ENCODE measurements at regions not wholly inside any gene's neighbourhood (a gene's known extent, or its start where the extent isn't known, plus 50 kb on each side); places are given as distances from the start of the nearest gene placed in this dataset.

DNA sequence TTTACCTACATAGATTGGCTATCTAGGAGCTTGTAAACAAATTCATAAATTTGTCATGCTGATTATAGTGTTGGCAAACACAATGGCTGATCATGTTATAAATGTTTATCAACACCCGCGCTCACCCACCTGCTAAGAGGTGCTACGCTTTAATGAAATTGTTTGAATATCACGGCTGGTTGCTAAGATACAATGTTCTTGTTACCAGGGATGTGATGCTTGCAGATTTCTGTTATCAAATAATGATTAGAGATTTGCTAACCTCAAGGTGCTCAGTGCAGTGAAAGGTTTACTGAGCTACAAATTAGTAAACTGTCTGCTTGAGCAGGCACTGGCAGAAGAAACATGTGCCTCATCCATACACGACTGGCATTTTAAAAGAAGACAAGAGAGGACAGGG is 160.0 kb upstream of the ZEB2 start:
- DNase-seq = no peak

DNA sequence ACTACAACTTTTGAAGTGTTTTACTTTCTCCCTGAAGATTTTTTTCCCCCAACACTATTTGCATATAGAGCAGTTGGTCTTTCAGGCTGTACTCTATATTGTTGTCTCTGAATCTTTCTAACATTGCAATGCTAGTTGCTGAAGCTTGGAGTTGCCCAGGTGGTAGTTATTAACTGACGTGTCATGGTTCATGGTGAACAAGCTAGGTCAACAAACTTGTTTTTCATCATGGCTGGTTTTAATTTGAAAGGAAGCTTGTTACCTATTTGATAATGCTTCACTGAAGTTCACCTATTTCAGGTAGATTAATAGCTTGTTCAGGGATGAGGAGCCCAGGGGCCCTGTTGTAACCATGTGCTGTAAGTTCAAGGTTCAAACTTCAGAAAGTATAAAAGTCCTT is 158.8 kb upstream of the ZEB2 start:
- no peak for DNase-seq

DNA sequence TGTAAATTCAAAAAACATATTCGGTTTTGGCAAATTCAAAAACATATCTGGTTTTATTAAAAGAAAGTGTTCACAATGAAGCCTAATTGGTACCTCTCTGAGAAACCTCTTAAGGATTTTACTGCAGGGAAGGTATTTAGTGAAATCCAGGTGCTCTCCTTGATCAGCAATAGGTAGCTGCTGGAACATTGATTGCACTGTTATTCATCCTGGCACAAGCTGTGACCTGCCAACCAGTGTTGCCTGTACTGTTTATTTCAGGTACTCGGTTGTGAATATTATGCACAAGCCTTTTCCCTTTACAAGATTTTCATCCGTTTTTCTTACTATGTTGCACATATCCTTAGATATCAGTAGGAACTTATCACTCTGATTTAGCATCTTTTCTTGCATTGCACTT is 155.8 kb upstream of the ZEB2 start:
- no peak for DNase-seq

DNA sequence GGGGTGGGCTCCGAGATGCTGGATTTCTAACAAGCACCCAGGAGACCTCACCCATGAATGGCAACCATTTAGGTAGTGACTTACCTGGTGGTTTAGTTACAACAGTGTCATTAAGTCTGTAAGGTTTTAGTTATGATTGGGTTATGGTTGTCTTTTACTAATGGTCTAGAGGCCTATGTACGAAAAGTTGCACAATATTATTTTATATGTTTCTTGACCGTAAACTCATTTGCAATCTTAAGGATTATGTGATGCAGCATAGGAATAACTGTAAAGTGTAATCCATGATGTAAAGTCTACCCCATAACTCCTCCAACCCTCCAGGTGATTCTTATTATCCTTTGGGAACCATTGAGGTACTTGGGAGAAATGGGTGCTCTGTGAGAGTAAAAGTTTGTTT is 155.4 kb upstream of the ZEB2 start:
- no peak for DNase-seq

DNA sequence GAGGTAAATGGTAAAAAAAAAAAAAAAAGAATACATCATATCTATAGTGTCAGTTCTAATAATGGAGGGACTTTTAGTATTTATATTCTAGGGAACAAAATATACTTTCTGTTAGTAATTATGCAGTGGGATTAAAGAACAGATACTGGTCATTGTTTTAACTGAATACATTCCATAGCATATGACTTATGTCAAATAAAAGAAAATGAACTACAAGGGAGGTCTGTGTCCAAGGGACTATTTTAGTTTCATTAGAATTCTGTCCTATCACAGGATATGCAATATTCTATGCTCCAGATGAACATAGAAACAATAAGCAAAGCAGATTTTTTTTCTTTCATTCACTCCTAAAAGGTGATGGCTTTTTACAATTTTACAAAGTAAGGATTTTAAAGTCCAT is 154.2 kb upstream of the ZEB2 start:
- no peak for DNase-seq

DNA sequence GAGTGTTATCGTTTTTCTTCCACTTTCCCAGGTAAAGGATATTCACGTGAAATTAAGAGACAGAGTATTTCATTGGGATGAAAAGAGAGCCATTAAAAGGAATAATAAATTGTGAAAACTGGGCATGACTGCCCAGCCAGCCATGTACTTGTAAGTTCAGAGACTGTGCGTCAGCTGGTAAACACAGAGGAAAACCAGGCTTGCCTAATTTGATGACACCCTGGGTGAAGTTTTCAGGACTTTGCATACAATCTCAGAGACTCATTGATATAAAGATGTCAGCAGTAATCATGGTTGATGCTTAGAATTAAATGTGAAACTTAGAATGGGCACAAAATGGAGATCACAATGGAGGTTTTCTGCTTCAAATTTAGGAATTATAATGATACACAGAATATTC is 153.5 kb upstream of the ZEB2 start:
- DNase-seq = no peak

DNA sequence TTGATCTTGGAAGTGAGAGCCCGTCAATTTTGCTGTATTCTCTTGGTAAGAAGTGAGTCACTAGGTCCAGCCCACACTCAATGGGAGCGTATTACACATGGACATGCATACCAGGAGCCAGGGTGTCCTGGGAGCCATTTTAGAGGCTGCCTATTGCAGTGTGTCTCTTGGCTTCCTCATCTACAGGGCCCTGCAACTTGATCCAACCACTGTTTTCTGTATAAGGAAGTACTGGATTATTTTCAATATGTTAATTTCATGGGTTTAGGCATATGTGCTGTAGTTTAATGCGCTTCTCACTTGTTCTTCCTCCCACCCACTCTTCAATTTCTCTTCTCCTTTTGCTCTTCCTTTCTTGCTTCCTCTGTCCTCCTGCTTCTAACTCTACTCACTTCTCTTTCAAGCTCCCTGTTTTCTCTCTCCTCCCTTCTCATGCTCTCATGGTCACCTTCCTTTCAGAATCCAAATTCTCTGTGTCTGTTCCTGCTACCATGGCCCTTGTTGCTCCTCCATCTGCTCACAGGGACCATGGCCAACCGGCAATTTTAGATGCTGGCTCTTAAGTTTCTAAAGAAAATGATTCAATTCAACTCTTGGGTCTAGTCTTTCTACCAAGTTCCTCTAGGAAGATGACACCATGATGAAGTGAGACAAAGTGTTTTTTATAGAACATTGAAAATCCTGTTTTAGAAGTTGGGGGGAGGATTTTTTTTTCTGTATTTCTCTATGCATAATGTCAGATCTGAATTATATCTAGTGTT is 152.0 kb upstream of the ZEB2 start:
- DNase-seq = no peak

DNA sequence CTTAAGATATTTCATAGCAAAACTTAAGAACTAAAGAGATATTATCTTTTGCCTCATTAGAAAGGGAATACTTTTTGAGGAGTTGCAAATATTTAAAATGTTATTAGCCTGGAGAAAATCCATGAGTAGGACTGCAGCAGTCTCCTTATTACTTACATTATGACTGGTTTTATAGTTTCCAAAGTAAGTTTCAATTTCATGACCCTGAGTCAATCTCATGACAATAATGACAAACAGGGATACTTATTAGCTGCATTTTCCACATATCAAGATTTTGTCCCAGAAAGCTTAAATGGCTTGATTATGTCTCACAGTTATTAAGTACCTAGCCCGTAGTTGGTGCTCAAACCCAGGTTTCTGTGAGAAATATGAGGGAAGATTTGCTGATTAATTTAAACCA is 150.8 kb upstream of the ZEB2 start:
- no peak for DNase-seq

DNA sequence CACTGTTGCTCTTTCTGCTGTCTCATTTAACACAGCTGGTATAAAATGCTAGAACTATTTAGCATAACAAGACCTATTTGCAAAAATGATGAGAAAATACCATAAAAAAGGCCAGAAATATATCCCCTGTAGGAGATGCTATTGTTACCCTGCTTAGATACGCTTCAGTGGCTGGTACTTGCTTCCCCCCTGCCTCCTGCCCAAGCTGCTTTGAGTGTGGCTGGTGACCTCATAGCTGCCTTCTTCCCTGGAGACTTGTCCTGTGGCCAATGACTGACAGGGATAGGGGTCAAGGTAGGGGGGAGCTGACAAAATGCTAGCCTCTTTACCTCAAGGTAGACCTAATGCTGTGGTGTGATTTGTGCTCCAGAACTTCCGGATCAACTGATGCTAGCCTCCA is 150.2 kb upstream of the ZEB2 start:
- DNase-seq = no peak

DNA sequence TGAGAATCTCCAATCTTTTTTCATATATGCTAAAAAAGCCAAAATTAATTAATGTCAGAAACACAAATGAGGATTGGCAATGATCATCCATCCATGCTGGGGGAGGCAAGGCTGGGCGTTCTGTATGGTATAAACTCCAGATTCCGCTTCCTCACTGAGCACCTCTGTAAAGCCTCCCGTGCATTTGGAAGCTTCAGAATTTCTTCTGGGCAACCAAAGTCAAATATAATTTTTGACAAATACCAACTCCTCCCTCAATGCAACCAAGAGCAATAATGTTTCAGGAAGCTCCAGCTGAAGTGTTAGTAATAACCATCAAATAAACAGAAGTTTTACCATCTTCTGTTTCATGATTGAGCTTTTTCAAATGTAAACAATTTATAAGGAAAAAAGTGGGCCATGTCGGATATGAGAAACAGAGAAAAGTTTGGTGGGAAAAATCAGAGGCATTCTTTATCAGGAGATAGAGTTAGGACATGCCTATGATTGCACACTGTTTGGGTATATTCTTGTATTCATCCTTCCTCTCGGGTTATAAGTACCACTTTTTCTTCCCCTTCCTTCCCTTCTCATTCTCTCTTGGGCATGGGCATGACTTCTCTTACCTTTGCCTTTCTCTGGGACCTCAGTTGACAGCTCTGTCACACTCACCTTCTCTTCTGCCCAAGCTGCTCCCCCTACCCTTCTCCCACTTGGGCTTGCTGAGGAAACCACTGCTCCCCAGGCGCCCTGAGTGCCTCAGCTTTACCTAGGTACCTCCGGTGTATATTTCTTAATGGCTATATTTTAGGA is 149.5 kb upstream of the ZEB2 start:
- no peak for DNase-seq

DNA sequence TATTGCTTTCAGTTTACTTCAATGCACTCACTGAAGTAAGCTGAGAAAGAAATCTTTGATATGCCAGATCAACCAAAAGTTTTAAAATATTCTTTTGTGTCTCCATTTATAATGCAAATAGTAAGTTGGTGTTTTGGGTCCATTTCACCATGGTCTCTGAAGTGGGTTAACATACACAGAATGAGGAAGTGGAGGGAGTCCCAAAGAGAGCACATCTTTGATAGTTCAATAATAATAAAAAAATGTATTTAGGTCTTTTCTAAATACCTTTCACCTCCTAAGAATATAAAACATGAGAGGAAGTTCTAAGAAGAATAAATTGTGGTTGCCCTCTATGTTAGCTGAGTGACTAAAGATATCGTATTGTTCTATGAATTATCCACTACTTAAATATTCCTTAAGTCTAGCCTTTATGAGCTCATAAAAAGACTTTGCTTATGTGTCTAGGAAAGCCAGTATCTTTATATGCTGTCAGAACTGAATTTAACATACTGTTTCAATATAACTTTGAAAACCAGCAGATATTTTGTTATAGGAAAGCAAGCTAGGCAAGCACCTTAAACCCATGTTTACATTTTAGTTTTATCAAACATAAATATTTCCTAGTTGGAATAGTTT is 148.7 kb upstream of the ZEB2 start:
- no peak for DNase-seq

DNA sequence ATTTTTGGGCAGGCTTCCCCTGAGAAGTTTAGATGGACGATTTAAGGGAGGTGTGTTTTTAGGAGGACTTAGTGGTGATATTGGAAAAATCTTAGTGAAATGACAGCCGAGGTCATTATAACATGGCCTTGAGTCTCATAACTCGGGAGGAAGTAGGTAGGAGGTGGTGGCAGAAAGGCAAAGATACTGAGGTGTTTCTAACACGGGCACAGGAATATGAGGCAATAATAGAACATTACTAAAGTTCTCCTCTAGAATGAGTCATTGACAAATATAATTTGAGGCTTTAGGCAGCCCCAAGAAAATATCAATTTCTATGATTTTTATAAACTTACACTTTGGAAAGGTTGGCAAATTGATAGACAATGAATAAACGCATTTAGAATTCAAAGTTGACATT is 146.1 kb upstream of the ZEB2 start:
- DNase-seq = no peak

DNA sequence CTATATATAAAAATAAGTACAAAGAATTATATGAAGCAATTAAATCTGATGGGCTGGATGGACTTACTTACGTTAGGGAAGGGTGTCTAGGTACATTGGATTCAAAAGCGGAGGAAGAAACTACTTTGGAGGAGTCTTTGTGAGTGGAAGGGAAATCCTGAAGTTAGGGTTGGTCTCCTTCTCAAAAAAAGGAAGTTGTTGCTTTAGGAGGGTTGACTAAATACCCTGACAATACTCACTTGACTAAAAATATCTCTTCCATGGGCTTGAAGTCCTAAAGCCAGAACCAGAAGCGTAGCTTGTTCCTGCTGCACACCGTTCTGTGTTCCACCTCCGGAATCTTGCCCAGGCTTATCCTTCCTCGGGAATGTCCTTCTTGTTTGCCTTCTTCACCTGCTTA is 143.3 kb upstream of the ZEB2 start:
- no peak for DNase-seq

DNA sequence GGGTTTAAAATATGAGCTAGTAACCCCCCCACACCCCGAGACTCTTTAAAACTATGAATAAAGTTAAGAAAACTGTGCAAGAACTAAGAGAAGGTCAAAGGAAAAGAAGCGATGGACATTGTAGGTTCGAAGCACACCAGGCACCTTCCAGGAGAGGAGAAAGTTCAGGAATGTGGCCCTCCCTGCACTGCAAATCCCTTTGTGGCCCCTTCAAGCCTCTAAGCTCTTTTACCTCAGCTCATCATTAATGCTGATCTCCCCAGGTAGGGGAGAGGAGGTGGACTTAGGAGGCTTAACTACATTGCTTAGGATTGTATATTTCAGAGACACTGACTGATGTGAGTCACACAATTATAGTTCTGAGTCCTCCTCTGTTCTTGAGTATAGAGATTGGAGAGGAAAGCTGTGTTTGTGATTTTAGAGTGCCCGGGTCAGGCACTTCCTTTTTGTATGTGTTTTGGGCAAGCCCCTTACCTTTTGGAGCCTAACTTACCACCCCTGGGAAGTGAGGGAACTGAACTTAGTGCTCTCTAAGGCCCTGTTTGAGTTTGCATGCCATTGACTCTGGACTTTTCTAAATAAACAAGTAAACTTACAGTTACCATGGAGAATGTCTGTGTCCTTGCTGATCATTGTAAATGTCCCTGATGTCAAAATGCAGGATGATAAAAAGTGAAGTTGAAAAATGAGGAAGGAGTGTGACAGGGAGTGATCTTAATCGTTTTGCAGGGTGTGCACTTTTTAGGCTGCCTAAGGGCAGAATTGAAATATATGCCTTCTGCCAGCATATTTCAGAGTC is 140.8 kb upstream of the ZEB2 start:
- DNase-seq = no peak

DNA sequence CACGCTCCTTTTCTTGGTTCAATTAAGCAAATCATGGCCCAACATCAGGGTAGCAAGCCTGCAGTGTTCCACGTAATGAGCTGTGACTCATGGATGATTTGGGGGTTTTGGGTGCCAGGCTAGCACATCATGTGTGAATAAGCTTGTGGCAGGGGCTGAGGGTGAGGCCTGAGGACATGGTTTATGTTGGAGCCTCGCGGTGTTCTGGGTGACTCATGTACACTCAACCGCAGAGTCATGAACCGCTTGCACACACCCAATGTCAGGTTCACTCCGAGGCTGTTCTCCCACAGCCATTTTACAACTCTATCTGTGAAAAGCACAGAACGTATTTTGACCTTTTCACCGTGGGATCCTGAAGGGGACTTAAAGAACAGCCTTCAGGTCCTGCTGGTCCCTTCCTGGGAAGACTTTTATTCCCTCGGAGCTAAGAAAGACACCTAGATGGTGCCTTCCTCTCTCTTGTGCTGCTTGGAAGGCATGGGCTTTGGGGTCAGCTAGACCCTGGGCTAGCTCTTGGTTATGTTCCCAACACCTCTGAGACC is 139.9 kb upstream of the ZEB2 start:
- no peak for DNase-seq

DNA sequence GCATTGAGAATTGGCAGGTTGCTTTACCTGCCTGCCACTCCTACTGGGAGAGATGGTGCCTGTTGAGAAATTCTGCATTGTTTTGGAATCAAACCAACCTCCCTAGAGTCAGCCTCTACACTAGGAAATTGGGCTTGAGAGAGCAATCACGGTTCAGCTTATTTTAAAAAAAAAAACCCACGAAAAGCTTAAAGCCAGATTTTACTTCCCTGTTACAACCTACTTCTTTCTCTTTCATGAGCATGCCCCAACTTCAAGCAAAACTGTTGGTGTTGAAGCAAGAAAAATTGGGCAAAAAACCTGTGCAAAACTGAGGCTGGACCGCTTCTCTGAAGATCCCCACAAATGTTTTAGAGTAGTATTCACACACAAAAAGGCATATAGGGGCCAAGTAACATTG is 134.6 kb upstream of the ZEB2 start:
- no peak for DNase-seq

DNA sequence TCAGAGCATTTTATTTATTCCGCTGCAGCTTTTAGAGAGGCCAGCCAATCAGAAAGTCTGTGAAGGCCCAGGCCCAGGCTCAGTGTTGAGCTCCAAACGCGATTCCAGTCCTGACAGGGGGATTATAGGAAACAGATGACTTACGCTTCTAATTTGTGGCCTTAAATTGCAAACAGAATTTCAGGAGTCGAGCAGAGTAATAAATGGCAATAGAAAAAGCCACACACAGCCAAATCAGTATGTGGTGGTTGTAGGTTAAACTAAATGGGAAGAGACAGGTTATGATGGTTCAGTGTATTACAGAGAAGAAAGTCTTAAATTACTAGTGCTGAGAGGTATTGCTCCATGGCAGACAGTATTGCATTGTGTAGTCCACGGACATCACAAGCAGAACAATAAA is 131.0 kb upstream of the ZEB2 start:
- no peak for DNase-seq

DNA sequence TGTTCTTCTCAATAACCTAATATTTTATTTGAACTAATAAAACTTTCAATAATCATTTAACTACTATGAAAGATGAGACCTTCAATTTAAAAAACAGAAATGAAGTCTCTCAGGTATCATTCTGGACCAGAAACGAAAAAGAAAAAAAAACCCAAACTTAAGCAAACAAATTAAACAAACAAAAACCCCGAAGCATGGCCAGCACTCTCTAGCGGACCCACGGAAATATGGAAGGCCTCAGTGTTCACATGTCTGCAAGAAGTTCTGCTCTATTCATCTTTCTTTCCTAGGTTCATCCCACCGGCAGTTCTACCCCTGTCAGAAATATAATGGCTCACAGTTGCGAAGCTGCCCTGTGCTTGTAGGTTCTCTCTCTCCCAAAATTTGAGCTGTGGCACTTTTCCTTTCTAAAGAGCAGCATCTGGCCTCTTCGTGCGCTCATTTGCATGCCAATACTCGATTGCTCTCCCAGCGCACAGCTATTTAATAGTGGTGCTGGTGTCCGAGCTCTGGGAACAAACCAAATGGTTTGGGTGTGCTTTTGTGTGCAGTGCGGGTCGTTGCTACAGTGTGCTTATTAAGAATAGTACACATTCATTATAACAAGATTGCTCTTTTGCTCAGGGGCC is 129.0 kb upstream of the ZEB2 start:
- peak in 1 of 2 donors; percentile 10 for DNase-seq

DNA sequence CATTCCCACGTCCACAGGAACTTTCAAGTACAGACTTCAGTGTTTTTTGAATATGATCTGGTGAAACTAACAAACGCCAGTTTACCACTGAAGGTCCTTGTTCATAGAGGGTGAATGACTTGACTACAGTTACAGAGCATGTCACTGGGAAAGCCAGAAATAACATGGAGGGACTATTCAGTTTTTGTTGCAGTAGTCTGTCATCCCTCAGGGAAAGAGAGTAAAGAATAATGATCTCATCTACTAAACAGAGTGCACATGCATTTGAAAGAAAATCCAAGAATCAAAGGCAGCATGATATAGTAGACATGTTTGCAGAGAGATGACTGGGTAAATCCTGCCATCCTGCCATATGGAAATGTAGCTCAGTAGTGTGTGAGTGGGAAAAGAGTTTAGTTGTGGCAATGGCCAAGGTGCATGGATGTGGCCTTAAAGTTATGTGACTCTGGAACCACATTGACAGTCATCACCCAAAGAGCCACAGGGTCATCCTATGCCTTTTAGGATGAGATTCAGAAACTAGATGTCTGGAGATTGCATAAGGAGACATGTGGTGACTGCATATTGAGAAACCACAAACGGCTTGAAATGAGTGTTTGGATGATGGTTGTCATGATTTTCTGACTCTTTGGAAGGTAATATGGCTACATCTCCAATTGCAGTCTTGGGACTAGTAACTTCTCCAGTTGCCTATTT is 125.3 kb upstream of the ZEB2 start:
- DNase-seq = no peak

DNA sequence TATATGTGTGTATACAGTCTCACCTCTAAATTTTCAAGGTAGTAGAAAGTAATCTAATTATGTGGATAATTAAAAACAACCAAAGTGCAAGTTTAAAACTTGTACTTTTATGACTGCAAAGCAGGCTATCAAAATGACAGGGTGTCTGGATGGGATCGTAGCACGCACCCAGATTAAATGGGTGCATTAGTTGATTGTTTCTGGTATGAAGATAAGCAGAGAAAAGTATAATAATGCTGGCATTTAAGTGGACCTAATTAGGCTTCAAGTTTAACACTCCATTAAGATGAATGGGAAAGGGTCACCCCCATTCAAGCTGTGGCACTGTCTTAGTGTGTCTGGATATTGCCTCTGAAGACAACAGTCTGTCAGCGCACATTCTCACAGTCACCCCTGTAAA is 124.6 kb upstream of the ZEB2 start:
- no peak for DNase-seq

DNA sequence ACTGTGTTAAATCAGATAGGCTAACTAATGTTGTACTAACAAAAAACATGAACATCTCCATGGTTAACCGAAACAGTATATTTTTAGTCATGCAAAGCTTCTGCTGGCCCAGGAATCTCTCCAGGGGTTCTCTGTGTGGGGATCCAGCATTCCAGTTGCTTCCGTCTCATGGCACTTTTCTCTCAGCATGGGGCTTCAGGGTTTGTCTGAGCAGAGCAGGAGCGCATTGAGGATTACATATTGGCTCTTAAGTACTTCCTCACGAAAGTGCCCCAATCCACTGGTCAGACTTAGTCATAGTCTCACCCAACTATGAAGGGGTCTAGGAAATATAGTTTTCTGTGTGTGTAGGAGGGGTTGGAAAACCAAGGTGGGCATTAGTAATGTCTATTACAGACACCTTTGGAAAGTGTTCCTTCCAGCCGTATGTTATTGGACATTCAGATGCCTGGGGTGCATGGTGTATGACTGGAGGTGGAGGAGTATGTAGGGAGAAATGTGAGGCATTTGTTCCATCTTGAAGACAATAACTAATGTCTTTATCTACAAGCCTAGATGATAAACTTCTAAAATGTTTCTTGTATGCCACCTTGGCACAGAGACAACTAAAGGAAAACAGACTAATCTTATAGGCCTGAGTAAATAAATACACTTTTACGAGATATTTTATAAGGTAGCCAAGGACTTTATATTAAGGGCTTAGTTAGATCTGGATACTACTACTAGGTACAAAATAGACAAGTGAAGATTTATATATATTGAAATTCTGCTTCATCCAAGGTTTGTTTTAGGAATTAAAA is 123.8 kb upstream of the ZEB2 start:
- DNase-seq = no peak
